AG09319 (cell line): ENCODE measurements at regions not wholly inside any gene's neighbourhood (a gene's known extent, or its start where the extent isn't known, plus 50 kb on each side); places are given as distances from the start of the nearest gene placed in this dataset.
"Not testable (repeated sequence)": the region's sequence is repeated elsewhere in the genome, so short reads cannot be mapped to it uniquely, and the experiment has no call there.

Source experiments
- DNase-seq: peaks from one replicate; pipeline ENCODE4 v3.0.0-alpha.2; 2010; ENCODE audit warnings: low read depth; ENCODE audit errors: extremely low read depth
- TF ChIP-seq, protein P1 (sequence below): IDR thresholded peaks from 2 replicates; pipeline ENCODE4 v1.5.1; 2011; ENCODE audit warnings: low read depth, mild to moderate bottlenecking, inconsistent platforms, low read length, moderate library complexity

DNA sequence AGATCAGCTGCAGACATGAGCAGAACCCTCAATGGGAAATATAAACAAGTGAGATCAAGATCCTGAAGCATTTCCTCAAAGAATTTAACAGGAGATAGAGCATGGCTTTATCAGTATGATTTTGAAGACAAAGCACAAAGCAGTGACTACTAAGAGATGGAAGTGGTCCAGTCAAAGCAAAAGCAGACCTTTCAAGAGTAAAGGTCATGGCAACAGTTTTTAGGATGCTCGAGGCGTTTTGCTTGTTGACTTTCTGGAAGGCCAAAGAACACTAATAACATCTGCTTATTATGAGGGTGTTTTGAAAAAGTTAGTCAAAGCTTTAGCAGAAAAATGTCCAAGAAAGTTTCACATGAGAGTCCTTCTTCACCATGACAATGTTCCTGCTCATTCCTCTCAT lies 128.5 kb downstream of the KCNE4 start:
- DNase-seq = no peak
- TF ChIP-seq, protein P1, sequence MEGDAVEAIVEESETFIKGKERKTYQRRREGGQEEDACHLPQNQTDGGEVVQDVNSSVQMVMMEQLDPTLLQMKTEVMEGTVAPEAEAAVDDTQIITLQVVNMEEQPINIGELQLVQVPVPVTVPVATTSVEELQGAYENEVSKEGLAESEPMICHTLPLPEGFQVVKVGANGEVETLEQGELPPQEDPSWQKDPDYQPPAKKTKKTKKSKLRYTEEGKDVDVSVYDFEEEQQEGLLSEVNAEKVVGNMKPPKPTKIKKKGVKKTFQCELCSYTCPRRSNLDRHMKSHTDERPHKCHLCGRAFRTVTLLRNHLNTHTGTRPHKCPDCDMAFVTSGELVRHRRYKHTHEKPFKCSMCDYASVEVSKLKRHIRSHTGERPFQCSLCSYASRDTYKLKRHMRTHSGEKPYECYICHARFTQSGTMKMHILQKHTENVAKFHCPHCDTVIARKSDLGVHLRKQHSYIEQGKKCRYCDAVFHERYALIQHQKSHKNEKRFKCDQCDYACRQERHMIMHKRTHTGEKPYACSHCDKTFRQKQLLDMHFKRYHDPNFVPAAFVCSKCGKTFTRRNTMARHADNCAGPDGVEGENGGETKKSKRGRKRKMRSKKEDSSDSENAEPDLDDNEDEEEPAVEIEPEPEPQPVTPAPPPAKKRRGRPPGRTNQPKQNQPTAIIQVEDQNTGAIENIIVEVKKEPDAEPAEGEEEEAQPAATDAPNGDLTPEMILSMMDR = no peak

DNA sequence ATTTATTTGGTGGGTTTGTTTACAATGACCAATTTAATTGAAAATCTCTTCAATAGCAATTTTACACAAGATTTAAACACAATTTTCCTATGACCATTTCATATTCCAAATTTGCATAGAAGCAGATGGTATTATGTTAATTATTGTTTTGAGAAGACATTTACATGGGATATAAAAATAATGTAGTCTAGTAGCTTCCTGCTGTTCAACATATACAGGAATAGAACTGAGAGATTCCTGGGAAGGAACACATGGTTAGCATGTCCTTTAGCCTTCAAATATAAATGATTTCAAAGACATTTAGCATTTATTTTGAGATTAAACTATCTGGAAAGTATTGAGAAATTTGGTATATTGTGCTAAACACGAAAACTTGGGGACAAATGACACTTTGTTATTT lies 129.6 kb downstream of the KCNE4 start:
- TF ChIP-seq, protein P1 = no peak
- no peak for DNase-seq

- no peak for DNase-seq
- TF ChIP-seq, protein P1 = no peak
Observed at GRCh38 chr2:223182356-223182755, 130.4 kb downstream of the KCNE4 start.

- TF ChIP-seq, protein P1 = no peak
- no peak for DNase-seq
Observed at GRCh38 chr2:223185638-223186037, 133.6 kb downstream of the KCNE4 start.

GRCh38 chr2:223187256-223187655 lies 135.3 kb downstream of the KCNE4 start:
- DNase-seq = no peak
- TF ChIP-seq, protein P1 = no peak

- DNase-seq = not testable (repeated sequence)
Observed at GRCh38 chr2:223190561-223191206, 138.7 kb downstream of the KCNE4 start.

- no peak for DNase-seq
- TF ChIP-seq, protein P1 = no peak
Observed at GRCh38 chr2:223196331-223196730, 144.3 kb downstream of the KCNE4 start.

DNA sequence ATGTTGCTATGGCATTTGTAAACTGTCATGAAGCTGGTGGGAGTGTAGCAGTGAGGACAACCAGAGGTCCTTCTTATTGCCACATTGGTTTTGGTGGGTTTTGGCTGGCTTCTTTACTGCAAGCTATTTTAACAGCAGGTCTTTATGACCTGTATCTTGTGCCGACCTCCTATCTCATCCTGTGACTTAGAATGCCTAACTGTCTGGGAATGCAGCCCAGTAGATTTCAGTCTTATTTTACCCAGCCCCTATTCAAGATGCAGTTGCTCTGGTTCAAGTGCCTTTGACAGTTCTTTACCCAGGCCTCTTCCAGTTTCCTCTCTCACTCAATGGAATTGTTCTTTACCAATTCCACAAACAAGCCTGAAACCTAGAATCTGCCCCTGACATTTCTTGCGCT lies 145.1 kb downstream of the KCNE4 start:
- TF ChIP-seq, protein P1 = no peak
- no peak for DNase-seq
